ENCODE measurements at regions not wholly inside any gene's neighbourhood (a gene's known extent, or its start where the extent isn't known, plus 50 kb on each side); places are given as distances from the start of the nearest gene placed in this dataset.
"Not testable (repeated sequence)": the region's sequence is repeated elsewhere in the genome, so short reads cannot be mapped to it uniquely, and the experiment has no call there.

DNA sequence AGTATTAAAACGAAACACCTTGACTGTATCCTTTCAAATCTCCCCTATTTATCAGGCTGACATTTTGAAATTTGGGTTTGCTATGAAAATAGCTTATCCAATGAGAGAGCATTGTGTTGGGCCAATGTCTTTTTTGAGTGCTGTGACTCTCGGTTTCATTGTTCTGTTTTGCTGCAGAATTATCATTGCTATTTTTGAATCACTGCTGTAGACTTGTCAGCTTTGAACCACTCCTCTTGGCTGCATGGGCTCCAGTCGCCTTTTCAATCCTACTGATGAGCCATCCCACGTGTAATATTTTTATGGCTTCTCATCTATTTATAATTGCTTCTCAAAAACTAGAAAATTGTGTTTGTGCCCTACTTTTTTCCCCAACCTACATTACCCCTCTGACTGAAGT, 322.8 kb downstream of the LNPK start:
- DNase-seq = no peak

- DNase-seq = no peak
Measured at GRCh38 chr2:175677880-175678279, 324.2 kb downstream of the LNPK start.

- DNase-seq = no peak
Measured at GRCh38 chr2:175676813-175677212, 325.3 kb downstream of the LNPK start.

- DNase-seq = not testable (repeated sequence)
Measured at GRCh38 chr2:175668804-175669203, 333.3 kb downstream of the LNPK start.

GRCh38 chr2:175662335-175662734, 339.7 kb downstream of the LNPK start:
- no peak for DNase-seq

DNA sequence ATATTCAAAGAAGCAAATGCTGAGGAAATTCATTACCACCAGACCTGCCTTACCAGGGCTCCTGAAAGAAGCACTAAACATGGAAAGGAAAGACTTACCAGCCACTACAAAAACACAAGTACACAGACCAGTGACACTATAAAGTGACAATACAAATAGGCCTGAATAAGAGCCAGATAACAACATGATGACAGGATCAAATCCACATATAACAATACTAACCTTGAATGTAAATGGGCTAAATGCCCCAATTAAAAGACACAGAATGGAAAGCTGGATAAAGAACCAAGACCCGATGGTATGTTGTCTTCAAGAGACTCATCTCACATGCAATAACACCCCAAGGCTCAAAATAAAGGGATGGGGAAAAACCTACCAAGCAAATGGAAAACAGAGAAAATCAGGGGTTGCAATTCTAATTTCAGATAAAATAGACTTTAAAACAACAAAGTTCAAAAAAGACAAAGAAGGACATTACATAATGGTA, 353.4 kb downstream of the LNPK start:
- DNase-seq = no peak

- no peak for DNase-seq
Measured at GRCh38 chr2:175647058-175647457, 355.0 kb downstream of the LNPK start.

DNA sequence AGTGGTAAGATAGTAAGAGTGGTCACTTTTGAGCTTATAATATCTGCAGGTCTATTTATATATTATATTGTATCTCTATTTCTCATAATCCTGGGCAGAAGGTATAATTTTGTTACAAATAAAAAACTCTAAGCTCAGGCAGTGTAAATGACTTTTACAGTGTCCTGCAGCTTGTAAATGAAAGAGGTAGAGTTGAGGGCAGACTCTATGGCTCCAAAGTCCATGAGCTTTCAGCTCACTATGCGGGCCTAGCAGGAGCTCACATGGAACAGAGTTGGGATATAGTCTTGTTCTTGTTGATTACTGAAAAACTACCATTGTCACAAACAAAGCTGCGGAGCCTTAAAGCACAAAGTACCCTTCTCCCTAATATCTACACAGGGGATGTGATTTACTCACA, 361.4 kb downstream of the LNPK start:
- no peak for DNase-seq

DNA sequence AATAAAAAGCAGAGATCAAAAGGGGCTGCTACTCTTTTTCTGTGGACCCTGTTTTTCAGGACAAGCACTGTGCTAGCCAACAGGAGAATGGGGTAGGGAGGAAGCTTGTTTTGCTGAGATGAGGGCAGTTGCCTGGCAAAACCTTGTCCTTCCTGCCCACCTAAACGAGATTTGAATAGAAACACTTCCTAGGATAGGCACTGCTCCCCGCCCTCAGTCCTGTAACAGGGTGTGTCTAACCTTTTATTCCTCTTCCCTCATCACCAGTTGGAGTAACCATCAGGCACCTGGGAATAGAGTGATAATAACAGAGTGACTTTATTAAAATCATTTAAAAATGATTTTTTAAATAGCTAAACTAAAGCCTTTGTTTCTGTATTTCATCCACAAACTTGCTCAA, 368.8 kb downstream of the LNPK start:
- no peak for DNase-seq

DNA sequence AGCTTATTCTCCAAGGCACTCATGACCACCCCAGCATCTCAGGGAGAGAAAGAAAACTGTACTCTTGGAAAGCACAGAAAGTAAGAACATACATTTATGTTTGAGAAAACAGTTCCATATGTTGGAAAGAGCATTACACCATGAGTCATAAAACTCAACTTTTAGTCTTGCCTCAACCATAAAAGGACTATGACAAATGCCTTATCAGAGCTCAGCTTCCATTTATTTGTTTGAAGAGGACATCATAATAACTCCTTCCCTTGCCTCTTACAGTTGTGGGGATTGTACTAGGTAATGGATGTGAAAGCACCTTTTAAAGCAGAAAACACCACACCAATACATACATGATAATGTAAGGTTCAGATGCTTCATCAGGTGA, 370.8 kb downstream of the LNPK start:
- no peak for DNase-seq

GRCh38 chr2:175630280-175631244, 371.5 kb downstream of the LNPK start:
- DNase-seq = no peak

DNA sequence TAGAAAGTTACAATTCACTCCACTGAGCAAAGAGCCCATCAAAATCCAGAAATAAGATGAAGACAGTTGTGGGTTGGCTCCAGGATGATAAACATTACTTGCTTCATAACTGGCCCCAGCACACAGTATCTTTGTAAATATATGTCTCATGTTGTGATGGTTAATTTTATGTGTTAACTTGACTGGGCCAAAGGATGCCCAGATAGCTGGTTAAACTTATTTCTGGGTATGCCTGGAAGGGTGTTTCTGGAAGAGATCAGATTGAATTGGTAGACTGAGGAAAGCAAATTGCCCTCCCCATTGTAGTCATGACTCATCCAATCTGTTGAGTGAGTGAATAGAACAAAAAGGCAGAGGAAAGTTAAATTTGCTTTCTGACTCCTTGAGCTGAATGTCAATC, 373.8 kb downstream of the LNPK start:
- DNase-seq = no peak

GRCh38 chr2:175627405-175627804, 374.7 kb downstream of the LNPK start:
- DNase-seq = no peak

DNA sequence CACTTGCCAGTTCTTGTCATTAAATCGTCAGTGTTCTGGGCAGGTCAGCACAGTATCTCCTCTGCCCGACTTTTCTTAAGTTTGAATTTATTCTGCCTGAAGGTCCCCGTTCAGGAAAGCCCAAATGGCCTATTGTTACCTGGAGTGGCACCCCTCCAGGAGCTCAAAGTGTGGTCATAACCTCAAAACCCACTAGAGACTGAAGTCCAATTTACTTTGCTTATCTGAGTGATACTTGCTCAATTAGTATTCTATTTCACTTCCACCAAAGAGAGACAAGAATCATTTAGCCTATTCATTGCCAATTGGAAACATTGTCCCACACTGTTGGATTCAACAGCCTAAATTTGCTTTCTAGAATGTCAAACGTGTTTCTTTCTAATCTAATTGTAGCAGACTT, 375.3 kb downstream of the LNPK start:
- DNase-seq = no peak

GRCh38 chr2:175624785-175625184, 377.3 kb downstream of the LNPK start:
- DNase-seq = no peak

GRCh38 chr2:175624211-175624761, 377.8 kb downstream of the LNPK start:
- no peak for DNase-seq

DNA sequence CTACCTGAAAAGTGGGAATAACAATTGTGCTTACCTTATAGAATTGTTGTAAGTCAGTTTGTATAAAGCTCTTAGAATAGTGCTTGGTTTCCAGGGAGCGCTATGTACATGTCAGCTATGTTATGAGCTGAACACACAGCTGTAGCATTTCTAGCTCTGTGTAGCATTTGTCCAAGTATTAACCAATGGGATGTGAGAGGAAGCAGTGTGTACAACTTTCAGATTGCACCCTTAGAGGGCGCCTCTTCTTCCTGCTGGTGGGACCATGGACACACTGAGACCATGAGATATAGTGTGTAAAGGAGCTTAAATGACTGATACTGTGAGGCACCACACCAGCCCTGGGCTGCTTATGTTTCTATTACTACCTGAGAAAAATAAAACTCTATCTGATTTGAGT, 380.2 kb downstream of the LNPK start:
- no peak for DNase-seq

GRCh38 chr2:175620106-175620505, 382.0 kb downstream of the LNPK start:
- DNase-seq = no peak

DNA sequence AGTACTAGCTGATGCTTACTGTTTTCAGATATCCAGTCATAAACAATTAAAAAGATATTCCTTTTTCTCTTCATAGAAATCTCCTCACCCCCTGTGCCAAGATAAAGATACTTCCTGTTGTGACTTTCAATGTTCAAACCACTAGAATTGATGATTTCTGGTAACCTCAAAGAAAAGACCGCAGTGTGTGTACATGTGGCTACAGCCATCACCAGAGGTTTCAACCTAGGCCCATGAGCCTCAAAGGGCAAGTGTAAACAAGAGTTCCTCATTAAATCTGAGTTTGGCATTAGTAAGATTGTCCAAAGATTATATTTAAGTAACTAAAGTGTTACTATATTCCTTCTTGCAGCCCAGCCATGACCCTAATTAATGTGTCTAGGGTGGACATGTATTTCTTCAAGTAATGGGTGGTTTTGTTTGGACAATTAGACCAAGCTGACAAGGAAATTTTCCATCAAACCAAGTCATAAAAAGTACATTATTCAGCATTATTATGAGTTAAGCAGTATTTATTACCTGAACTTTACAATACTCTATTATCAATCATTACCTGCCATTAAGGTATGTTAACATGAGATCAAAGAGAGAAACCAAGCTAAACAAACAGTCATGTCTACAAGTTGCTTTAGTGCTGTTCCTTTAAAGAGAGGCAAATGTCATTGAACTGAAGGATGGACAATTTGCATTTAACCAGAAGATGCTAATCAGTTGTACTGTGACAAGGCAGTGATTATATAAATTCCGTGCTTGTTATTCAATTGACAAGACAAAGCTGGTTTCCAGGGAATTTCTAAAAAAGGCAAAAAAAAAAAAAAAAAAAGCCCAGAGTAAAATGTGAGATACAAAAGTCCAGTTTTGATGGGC, 382.7 kb downstream of the LNPK start:
- no peak for DNase-seq

DNA sequence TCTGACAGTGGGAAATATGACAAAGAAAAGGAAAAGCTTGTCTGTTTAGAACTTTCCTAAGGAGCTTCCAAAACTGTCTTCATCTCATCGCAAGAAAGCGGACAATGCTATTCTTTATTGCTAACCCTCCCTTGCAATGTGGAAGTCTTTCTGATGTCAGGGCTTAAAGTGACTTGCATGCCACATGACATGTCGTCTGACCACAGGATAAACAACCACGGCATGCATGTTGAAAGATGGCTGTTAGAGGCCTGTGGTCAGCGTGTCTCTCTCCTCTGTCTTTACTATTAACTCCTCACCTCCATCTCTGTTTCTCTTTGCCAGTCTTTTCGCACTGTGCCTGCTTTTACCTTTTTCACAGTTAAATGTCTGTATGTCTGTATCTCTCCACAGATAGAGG, 389.8 kb downstream of the LNPK start:
- DNase-seq = no peak

- no peak for DNase-seq
Measured at GRCh38 chr2:175606010-175606841, 395.8 kb downstream of the LNPK start.

DNA sequence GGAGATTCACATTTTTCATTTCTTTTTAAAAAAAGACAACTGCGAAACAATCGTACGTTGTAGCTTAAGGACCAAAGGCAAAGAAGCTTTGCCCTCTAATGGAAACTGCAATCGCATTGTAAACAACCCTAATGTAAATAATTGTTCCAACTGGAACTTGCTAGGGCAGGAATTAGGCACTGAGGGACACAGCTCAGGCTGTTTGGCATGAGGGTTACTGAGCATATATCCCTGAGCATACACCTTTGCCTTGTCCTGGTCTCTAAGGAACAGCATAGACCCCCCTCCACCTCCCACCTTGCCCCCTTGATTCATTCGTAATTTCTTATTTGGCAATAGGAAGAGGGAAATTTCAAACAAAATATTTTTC, 396.4 kb downstream of the LNPK start:
- no peak for DNase-seq

- no peak for DNase-seq
Measured at GRCh38 chr2:175601969-175602368, 400.1 kb downstream of the LNPK start.
